Ascending aorta (tissue), 2 donors: ENCODE measurements at regions not wholly inside any gene's neighbourhood (a gene's known extent, or its start where the extent isn't known, plus 50 kb on each side); places are given as distances from the start of the nearest gene placed in this dataset.
"Not testable (repeated sequence)": the region's sequence is repeated elsewhere in the genome, so short reads cannot be mapped to it uniquely, and the experiment has no call there.

Experiments used
- DNase-seq, 2 donors: peaks; one replicate each; pipeline ENCODE4 v3.0.0-alpha.2; 2019; ENCODE audit warnings: low spot score in 2 of 2
- H3K27ac ChIP-seq, 2 donors: fragments of 200-600 bp; sonication (generic); one replicate each; pipeline ENCODE4 v1.5.1; 2016 to 2017; ENCODE audit warnings: mild to moderate bottlenecking in 1 of 2
- H3K27me3 ChIP-seq: fragments of 200-600 bp; sonication (generic); one replicate; pipeline ENCODE4 v1.5.1; 2017
- H3K36me3 ChIP-seq, 2 donors: fragments of 200-600 bp; sonication (generic); one replicate each; pipeline ENCODE4 v1.5.1; 2016
- H3K4me1 ChIP-seq, 2 donors: fragments of 200-600 bp; sonication (generic); one replicate each; pipeline ENCODE4 v1.5.1; 2016 to 2017; ENCODE audit warnings: mild to moderate bottlenecking in 1 of 2
- H3K4me3 ChIP-seq, 2 donors: fragments of 200-600 bp; sonication (generic); one replicate each; pipeline ENCODE4 v1.5.1; 2016 to 2017; ENCODE audit warnings: mild to moderate bottlenecking in 1 of 2
- H3K9me3 ChIP-seq, 2 donors: fragments of 200-600 bp; sonication (generic); one replicate each; pipeline ENCODE4 v1.5.1; 2016
- intact Hi-C: fragments of 100-400 bp; cut with DNase I; formaldehyde crosslinking; loops from one replicate; pipeline ENCODE4 v1.15.1; 2023
- TF ChIP-seq, protein P1 (sequence below), 3 experiments: fragments of 200-600 bp in 2 of 3; fragments of 450-650 bp in 1 of 3; sonication (generic) in 2 of 3; IDR thresholded peaks; one replicate each; pipeline ENCODE4 v1.5.1; 2016 to 2019; ENCODE audit warnings: antibody characterized with exemption in 3 of 3, mild to moderate bottlenecking in 1 of 3, moderate library complexity in 1 of 3

DNA sequence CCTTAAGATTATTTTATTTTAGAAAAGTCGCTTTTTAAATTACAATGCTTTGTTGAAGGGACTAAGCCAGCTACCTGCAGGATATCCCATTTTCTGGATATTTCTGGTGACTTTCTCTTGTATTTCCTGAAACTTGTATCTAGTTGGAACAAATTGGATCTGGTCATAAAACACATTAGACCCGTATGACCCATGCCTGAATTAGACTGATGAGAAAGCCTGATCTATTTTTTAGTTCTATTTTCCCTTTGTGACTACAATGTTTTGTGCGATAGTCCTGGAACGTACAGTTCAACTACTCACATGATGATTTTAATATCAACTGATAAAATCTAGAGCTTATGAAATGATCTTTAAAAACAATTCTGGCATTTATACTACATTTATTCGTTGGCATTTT lies 151.8 kb downstream of the RHOU start:
- Histone ChIP-seq H3K36me3 (no peaks in the 10 kb centered on the region), H3K4me1 (no peaks in the 10 kb centered on the region), H3K9me3 (no peaks in the 10 kb centered on the region), H3K27ac (no peak overlapping the region), H3K4me3 (no peak overlapping the region), H3K27me3 (no peaks in the 10 kb centered on the region)
- intact Hi-C loops: no loop called here
- no peak for DNase-seq
- TF ChIP-seq, protein P1, sequence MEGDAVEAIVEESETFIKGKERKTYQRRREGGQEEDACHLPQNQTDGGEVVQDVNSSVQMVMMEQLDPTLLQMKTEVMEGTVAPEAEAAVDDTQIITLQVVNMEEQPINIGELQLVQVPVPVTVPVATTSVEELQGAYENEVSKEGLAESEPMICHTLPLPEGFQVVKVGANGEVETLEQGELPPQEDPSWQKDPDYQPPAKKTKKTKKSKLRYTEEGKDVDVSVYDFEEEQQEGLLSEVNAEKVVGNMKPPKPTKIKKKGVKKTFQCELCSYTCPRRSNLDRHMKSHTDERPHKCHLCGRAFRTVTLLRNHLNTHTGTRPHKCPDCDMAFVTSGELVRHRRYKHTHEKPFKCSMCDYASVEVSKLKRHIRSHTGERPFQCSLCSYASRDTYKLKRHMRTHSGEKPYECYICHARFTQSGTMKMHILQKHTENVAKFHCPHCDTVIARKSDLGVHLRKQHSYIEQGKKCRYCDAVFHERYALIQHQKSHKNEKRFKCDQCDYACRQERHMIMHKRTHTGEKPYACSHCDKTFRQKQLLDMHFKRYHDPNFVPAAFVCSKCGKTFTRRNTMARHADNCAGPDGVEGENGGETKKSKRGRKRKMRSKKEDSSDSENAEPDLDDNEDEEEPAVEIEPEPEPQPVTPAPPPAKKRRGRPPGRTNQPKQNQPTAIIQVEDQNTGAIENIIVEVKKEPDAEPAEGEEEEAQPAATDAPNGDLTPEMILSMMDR (IDR thresholded peaks at IDR 0.05): no peak

DNA sequence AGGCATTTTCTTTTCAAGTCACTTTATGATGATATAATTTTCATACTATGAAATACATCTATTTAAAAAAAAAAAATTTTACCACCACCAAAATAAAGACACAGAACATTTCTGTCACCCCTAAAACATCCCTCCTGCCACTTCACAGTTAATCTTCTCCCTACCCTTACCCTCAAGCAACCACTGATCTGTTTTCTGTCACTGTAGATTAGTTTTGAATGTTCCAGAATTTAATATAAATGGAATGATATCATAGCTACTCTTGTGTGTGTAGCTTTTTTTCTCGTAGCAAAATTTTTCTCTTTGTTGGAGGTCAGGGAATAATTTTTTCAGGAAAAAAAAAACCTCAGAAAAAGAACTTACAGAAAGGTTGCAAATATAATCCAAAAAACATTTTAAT lies 152.7 kb downstream of the RHOU start:
- Histone ChIP-seq H3K9me3 (no peaks in the 10 kb centered on the region), H3K4me3 (no peak overlapping the region), H3K36me3 (no peaks in the 10 kb centered on the region), H3K27me3 (no peaks in the 10 kb centered on the region), H3K27ac (no peak overlapping the region), H3K4me1 (no peaks in the 10 kb centered on the region)
- intact Hi-C loops: no loop called here
- DNase-seq: no peak
- TF ChIP-seq, protein P1 (IDR thresholded peaks at IDR 0.05): no peak

DNA sequence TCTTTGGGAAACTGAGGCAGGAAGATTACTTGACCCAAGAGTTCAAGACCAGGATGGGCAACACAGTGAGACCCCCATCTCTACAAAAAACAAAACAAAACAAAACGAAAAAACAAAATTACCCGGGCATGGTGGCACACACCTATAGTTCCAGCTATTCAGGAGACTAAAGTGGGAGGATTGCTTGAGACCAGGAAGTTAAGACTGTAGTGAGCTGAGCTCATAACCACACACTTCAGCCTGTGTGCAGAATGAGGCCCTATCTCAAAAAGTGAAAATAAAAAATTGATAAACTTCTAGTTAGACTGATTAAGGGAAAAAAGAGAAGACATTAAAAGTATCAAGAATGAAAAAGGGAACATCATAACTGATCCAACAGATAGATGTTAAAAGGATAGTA lies 154.0 kb downstream of the RHOU start:
- Histone ChIP-seq H3K9me3 (no peaks in the 10 kb centered on the region), H3K27ac (no peak overlapping the region), H3K4me3 (no peak overlapping the region), H3K27me3 (no peaks in the 10 kb centered on the region), H3K36me3 (no peaks in the 10 kb centered on the region), H3K4me1 (no peaks in the 10 kb centered on the region)
- DNase-seq: no peak
- intact Hi-C loops: no loop called here
- TF ChIP-seq, protein P1 (IDR thresholded peaks at IDR 0.05): no peak

DNA sequence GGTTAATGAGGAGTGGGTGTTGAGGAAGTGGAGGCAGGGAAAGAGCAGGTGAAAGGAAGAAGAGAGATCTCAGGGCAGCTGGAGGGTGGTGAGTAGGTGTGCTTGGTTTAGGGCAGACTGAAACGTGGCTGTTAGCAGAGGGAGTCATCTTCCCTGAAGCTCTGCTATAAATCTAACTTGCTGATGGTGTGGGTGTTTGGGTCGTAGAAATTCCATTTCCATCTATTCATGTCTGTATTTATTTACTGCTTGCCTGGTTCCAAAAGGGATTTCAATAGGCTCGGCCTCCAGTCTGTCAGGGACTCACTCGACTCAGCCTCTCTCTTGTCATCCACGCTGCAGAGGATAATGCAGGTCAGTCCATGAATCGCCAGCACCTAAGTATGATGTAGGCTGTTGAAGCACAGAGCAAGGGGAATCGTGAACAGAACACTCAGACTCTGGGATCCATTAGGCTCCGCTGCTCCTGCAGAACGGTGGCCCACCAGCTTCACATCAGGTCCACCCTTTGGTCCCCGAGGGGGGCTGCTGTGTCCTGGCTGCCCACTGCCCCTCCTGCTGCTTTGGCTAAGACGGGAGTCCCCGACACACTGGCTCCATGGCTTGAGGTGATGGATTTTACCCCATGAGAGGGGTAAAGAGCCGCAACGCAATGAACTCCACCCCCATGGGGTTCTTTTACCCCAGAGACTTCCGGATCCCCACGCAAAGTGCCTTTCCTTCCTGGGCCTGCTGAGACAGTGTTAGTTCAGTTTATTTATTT lies 156.2 kb downstream of the RHOU start:
- DNase-seq: no peak
- Histone ChIP-seq H3K4me3 (no peak overlapping the region), H3K27ac (no peak overlapping the region), H3K27me3 (no peaks in the 10 kb centered on the region), H3K9me3 (no peaks in the 10 kb centered on the region), H3K4me1 (no peaks in the 10 kb centered on the region), H3K36me3 (no peaks in the 10 kb centered on the region)
- TF ChIP-seq, protein P1 (IDR thresholded peaks at IDR 0.05): no peak
- intact Hi-C loops: no loop called here

DNA sequence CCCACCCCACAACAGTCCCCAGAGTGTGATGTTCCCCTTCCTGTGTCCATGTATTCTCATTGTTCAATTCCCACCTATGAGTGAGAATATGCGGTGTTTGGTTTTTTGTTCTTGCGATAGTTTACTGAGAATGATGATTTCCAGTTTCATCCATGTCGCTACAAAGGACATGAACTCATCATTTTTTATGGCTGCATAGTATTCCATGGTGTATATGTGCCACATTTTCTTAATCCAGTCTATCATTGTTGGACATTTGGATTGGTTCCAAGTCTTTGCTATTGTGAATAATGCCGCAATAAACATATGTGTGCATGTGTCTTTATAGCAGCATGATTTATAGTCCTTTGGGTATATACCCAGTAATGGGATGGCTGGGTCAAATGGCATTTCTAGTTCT lies 156.9 kb downstream of the RHOU start:
- DNase-seq, H3K27me3 ChIP-seq, H3K9me3 ChIP-seq, H3K4me3 ChIP-seq, intact Hi-C loops, H3K36me3 ChIP-seq, H3K4me1 ChIP-seq, H3K27ac ChIP-seq: not testable (repeated sequence)

DNA sequence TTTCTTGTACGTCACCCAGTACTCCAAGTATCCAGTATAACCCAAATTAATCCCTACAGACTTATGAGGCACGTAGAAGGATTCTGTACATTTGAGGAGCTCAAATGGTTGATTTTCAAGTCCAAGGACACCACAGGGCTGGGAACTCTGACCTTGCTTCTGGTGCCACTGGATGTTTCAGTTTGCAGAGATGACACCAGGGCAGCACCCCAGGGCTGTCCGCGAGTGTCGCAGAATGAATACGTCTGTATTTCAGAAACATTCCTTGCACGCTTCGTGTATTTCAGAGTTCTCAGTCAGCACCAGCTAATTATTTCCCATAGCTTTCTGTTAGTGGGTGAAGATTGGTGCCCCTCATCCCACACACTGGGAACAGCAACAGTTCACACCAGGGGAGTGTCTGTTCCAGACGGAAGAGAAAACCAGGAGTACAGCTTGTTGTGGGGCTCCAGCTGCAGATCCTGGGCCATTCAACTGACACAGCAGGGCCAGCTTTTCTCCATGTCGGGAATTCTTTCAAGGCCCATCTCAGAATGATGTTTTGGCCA lies 159.2 kb downstream of the RHOU start:
- Histone ChIP-seq H3K27me3 (no peaks in the 10 kb centered on the region), H3K27ac (no peak overlapping the region), H3K36me3 (no peaks in the 10 kb centered on the region), H3K9me3 (no peaks in the 10 kb centered on the region), H3K4me3 (no peak overlapping the region), H3K4me1 (no peaks in the 10 kb centered on the region)
- DNase-seq: no peak
- TF ChIP-seq, protein P1 (IDR thresholded peaks at IDR 0.05): no peak
- intact Hi-C loops: no loop called here
